Activated CD8-positive, alpha-beta T cell treated with anti-CD3 and anti-CD28 coated beads, Interleukin-2, amount 10 ng/mL, durations not matched to agents 7 days and 5 days (primary cell): ENCODE measurements at regions not wholly inside any gene's neighbourhood (a gene's known extent, or its start where the extent isn't known, plus 50 kb on each side); places are given as distances from the start of the nearest gene placed in this dataset.

ENCODE experiments used
- ATAC-seq: fragments of 150-1000 bp; cut with Tn5 transposase; one replicate; pipeline ENCODE4 v1.10.0; 2021; ENCODE audit warnings: moderate library complexity
- CTCF ChIA-PET: fragments of 350-600 bp; sonication (Branson Sonifier 250); formaldehyde crosslinking; loops from one replicate; lab custom pipeline; 2021; ENCODE audit warnings: antibody characterized with exemption; lab: Charles Lee
- POLR2A ChIA-PET: fragments of 350-600 bp; sonication (Branson Sonifier 250); formaldehyde crosslinking; loops from one replicate; lab custom pipeline; 2021; ENCODE audit warnings: antibody characterized with exemption; lab: Charles Lee
- DNase-seq: peaks from one replicate; pipeline ENCODE4 v3.0.0-alpha.2; 2020
- H3K27ac Mint-ChIP-seq: one replicate; pipeline ENCODE4 v1.8.0; 2021; ENCODE audit warnings: mild to moderate bottlenecking, mixed read lengths
- H3K27me3 Mint-ChIP-seq: one replicate; pipeline ENCODE4 v1.8.0; 2021; ENCODE audit warnings: low read depth, mixed read lengths
- H3K36me3 Mint-ChIP-seq: one replicate; pipeline ENCODE4 v1.8.0; 2021; ENCODE audit warnings: low read depth, mixed read lengths
- H3K4me1 Mint-ChIP-seq: one replicate; pipeline ENCODE4 v1.8.0; 2021; ENCODE audit warnings: low read depth, mixed read lengths
- H3K4me3 Mint-ChIP-seq: one replicate; pipeline ENCODE4 v1.8.0; 2021; ENCODE audit warnings: mild to moderate bottlenecking, mixed read lengths
- H3K9me3 Mint-ChIP-seq: one replicate; pipeline ENCODE4 v1.8.0; 2022; ENCODE audit warnings: mixed read lengths; ENCODE audit not compliant: insufficient read depth

DNA sequence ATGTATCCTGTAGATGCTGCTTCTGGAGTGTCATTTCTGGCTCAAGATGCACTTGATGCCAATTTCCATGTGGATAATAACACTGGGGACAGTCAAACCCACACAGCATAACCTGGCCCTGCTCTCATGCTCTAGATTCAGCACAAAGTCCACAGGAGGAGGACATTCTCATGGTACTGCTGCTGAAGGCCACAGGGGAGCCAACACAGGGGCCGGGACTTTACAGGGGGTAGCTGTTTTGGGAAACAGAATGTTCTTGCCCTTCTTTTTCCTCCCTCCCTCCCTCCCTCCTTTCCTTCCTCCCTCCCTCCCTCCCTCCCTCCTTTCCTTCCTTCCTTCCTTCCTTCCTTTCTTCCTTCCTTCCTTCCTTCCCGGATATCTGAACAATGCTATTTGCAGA, 477.4 kb downstream of the PDCD6IP start:
- Mint-ChIP-seq H3K4me1 (no peaks in the 10 kb centered on the region), H3K36me3 (no peaks in the 10 kb centered on the region), H3K4me3 (no peak overlapping the region), H3K27ac (no peak overlapping the region), H3K27me3 (no peaks in the 10 kb centered on the region), H3K9me3 (no peaks in the 10 kb centered on the region)
- DNase-seq (no peak), ATAC-seq (no peak)
- CTCF ChIA-PET = no interaction called here
- POLR2A ChIA-PET = no interaction called here

DNA sequence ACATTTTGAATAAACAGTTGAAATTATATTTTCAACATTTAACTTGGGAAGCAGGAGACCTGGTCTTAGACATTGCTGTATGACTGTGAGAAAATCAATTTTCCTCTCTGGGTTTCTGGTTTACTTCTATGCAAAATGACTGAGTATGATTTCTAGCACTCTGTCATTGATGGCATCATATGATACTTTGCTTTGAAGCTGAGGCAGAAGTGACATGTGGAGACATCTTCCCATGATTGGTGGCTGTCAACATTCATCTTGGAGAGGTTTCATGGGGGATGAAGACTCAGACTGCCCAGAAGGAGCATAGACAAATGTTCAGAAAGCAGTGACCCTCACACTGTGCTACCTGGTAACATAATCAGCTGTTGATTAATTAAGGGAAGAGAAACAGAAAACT, 477.9 kb downstream of the PDCD6IP start:
- H3K36me3 Mint-ChIP-seq = no peaks in the 10 kb centered on the region
- CTCF ChIA-PET = no interaction called here
- no peaks in the 10 kb centered on the region for H3K27me3 Mint-ChIP-seq
- H3K4me1 Mint-ChIP-seq = no peaks in the 10 kb centered on the region
- no peak for DNase-seq
- POLR2A ChIA-PET = no interaction called here
- ATAC-seq = no peak
- no peak overlapping the region for H3K4me3 Mint-ChIP-seq
- no peak overlapping the region for H3K27ac Mint-ChIP-seq
- no peaks in the 10 kb centered on the region for H3K9me3 Mint-ChIP-seq

- CTCF ChIA-PET = no interaction called here
- Mint-ChIP-seq H3K27me3 (no peaks in the 10 kb centered on the region), H3K27ac (no peak overlapping the region), H3K4me3 (no peak overlapping the region), H3K4me1 (no peaks in the 10 kb centered on the region), H3K36me3 (no peaks in the 10 kb centered on the region), H3K9me3 (no peaks in the 10 kb centered on the region)
- ATAC-seq (no peak), DNase-seq (no peak)
- POLR2A ChIA-PET = no interaction called here
Measured at GRCh38 chr3:34277110-34277509, 478.7 kb downstream of the PDCD6IP start.

GRCh38 chr3:34279901-34280300, 481.5 kb downstream of the PDCD6IP start:
- ChIA-PET CTCF (interaction anchor here (1.6 kb wide), 1 partner anchor 1629 kb away, joined by 3 read pairs; no protein-coding TSS in a partner anchor), POLR2A (no interaction called here)
- no peaks in the 10 kb centered on the region for H3K36me3 Mint-ChIP-seq
- H3K4me3 Mint-ChIP-seq = no peak overlapping the region
- H3K9me3 Mint-ChIP-seq = no peaks in the 10 kb centered on the region
- no peaks in the 10 kb centered on the region for H3K4me1 Mint-ChIP-seq
- ATAC-seq = no peak
- no peak for DNase-seq
- H3K27me3 Mint-ChIP-seq = no peaks in the 10 kb centered on the region
- H3K27ac Mint-ChIP-seq = no peak overlapping the region

DNA sequence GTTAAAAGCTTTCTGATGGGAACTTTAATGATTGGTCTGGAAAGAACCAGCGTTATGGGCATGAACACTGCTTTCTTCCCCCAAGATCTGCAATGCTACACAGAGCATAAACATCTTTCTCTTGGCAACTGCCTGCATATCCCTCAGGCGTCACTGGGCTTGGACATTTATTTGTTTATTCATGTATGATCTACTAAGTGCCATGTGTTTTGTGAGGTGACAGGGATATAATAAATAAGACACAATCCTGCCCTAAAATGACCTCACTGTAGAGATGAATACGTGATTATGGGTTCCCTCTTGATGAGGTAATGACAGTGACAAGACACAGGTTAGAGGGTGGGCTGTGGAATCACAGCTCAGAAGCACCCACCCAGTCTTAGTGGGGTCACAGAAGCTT, 485.3 kb downstream of the PDCD6IP start:
- Mint-ChIP-seq H3K36me3 (no peaks in the 10 kb centered on the region), H3K27ac (no peak overlapping the region), H3K27me3 (no peaks in the 10 kb centered on the region), H3K9me3 (no peaks in the 10 kb centered on the region), H3K4me3 (no peak overlapping the region), H3K4me1 (no peaks in the 10 kb centered on the region)
- ChIA-PET CTCF (no interaction called here), POLR2A (no interaction called here)
- ATAC-seq = no peak
- DNase-seq = no peak

DNA sequence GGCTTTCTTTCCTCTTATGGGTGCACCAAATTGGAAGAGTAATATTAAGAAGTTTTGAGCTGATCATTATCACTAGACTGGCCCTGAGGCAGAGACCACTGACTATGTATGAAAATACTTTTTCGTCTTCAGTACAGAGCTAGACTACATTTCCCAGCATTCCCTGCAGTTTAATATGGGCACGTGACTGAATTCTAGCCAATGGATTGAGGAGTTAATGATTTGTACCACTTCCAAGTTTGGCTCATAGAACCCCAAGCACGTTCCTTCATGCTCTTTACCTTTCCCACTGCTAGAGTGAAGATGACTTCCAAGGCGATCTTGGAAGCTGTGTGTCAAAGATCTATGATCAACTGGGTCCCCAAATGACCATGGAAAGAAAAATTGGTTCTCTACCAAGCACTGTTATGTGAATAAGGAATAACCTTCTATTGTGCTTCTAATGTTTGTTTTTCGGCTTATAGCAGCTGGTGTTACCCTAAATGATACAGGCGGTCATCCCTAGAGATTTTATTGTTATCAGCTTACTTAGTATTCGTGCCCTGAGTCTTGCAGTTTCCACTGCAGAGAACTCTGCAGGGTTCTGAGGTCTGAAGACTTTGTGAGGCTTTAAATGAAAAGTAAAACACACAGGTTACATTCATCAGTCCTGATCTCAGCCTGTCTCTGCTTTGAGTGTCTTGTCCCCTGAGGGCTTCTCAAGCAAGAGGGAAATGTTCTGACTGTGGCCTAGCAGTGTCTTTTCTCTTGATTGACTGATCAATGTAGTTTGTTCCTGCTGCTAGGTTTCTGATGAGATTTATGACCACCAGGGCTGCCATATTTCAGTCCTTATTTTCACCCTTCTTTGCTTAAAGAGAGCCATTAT, 486.8 kb downstream of the PDCD6IP start:
- H3K9me3 Mint-ChIP-seq = no peaks in the 10 kb centered on the region

GRCh38 chr3:34285827-34286188, 487.4 kb downstream of the PDCD6IP start:
- ChIA-PET CTCF (no interaction called here), POLR2A (no interaction called here)
- Mint-ChIP-seq H3K4me1 (no peaks in the 10 kb centered on the region), H3K4me3 (no peak overlapping the region), H3K9me3 (no peaks in the 10 kb centered on the region), H3K27me3 (no peaks in the 10 kb centered on the region), H3K27ac (no peak overlapping the region), H3K36me3 (no peaks in the 10 kb centered on the region)
- DNase-seq (no peak), ATAC-seq (no peak)

More for the DNA sequence above, 486.8 kb downstream of the PDCD6IP start:
- POLR2A ChIA-PET = no interaction called here
- Mint-ChIP-seq H3K4me3 (no peak overlapping the region), H3K36me3 (no peaks in the 10 kb centered on the region), H3K27ac (no peak overlapping the region), H3K27me3 (no peaks in the 10 kb centered on the region), H3K4me1 (no peaks in the 10 kb centered on the region)
- ATAC-seq (no peak), DNase-seq (no peak)
- CTCF ChIA-PET = no interaction called here

GRCh38 chr3:34292605-34293300, 494.3 kb downstream of the PDCD6IP start:
- Mint-ChIP-seq H3K27me3 (no peaks in the 10 kb centered on the region), H3K4me3 (no peak overlapping the region), H3K27ac (no peak overlapping the region), H3K9me3 (no peaks in the 10 kb centered on the region), H3K4me1 (no peaks in the 10 kb centered on the region), H3K36me3 (no peaks in the 10 kb centered on the region)
- CTCF ChIA-PET = no interaction called here
- POLR2A ChIA-PET = no interaction called here
- ATAC-seq = no peak
- no peak for DNase-seq

GRCh38 chr3:34294240-34294639, 495.8 kb downstream of the PDCD6IP start:
- no peaks in the 10 kb centered on the region for H3K9me3 Mint-ChIP-seq
- CTCF ChIA-PET = no interaction called here

GRCh38 chr3:34296796-34297195, 498.4 kb downstream of the PDCD6IP start:
- H3K4me3 Mint-ChIP-seq = no peak overlapping the region
- no peak for ATAC-seq
- CTCF ChIA-PET = no interaction called here
- DNase-seq = no peak
- H3K27ac Mint-ChIP-seq = no peak overlapping the region
- no peaks in the 10 kb centered on the region for H3K36me3 Mint-ChIP-seq
- POLR2A ChIA-PET = no interaction called here
- no peaks in the 10 kb centered on the region for H3K9me3 Mint-ChIP-seq
- H3K27me3 Mint-ChIP-seq = no peaks in the 10 kb centered on the region
- no peaks in the 10 kb centered on the region for H3K4me1 Mint-ChIP-seq

More at GRCh38 chr3:34294240-34294639, 495.8 kb downstream of the PDCD6IP start:
- DNase-seq (no peak), ATAC-seq (no peak)
- POLR2A ChIA-PET = no interaction called here
- Mint-ChIP-seq H3K4me1 (no peaks in the 10 kb centered on the region), H3K27ac (no peak overlapping the region), H3K27me3 (no peaks in the 10 kb centered on the region), H3K4me3 (no peak overlapping the region), H3K36me3 (no peaks in the 10 kb centered on the region)

GRCh38 chr3:34298653-34299052, 500.2 kb downstream of the PDCD6IP start:
- Mint-ChIP-seq H3K27me3 (no peaks in the 10 kb centered on the region), H3K27ac (no peak overlapping the region), H3K9me3 (no peaks in the 10 kb centered on the region), H3K4me3 (no peak overlapping the region), H3K36me3 (no peaks in the 10 kb centered on the region), H3K4me1 (no peaks in the 10 kb centered on the region)
- POLR2A ChIA-PET = no interaction called here
- DNase-seq = no peak
- no peak for ATAC-seq
- CTCF ChIA-PET = no interaction called here

DNA sequence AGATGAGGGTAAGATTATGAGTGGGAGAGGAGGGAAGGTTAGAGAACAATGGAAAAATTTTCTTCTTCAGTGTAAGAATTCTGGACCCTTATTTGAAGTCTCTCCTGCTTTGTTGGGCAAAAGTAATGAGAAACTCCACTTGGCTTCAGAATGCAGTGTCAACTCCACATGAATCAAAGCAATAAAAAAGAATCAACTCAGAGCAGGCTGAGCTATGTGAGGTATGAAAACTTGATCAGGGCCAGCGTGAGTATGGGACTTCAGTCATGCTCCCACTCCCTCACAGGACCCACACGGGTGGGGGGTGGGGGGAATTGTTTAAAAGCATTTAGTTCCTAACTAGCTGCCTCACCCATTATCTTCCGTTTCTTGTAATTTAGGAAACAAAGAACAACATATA, 502.2 kb downstream of the PDCD6IP start:
- Mint-ChIP-seq H3K4me1 (no peaks in the 10 kb centered on the region), H3K27me3 (no peaks in the 10 kb centered on the region), H3K27ac (no peak overlapping the region), H3K4me3 (no peak overlapping the region), H3K9me3 (no peaks in the 10 kb centered on the region), H3K36me3 (no peaks in the 10 kb centered on the region)
- CTCF ChIA-PET = no interaction called here
- ATAC-seq (no peak), DNase-seq (no peak)
- POLR2A ChIA-PET = no interaction called here
